ENCODE measurements at regions not wholly inside any gene's neighbourhood (a gene's known extent, or its start where the extent isn't known, plus 50 kb on each side); places are given as distances from the start of the nearest gene placed in this dataset.
"Not testable (repeated sequence)": the region's sequence is repeated elsewhere in the genome, so short reads cannot be mapped to it uniquely, and the experiment has no call there.

DNA sequence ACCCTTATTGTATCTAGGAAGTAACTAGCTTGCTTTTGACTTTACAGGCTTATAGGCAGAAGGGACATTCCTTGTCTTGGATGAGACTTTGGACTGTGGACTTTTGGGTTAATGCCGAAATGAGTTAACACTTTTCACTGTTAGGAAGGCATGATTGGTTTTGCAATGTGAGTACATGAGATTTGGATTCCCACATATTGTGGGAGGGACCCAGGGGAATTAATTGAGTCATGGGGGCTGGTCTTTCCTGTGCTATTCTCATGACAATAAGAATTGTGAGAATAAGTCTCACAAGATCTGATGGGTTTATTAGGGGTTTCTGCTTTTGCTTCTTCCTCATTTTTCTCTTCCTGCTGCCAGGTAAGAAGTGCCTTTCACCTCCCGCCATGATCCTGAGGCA is 417.5 kb downstream of the HINT1 start:
- no peak overlapping the region for H2AFZ ChIP-seq (ENCODE audit: low read depth, low read length, poor library complexity, severe bottlenecking)
- no peak for ATAC-seq
- POLR2A ChIA-PET, result no interaction called here
- no peaks in the 10 kb centered on the region for H4K20me1 ChIP-seq (ENCODE audit: insufficient read depth)
- H3K79me2 ChIP-seq (ENCODE audit: insufficient read depth, low read length), result no peaks in the 10 kb centered on the region
- intact Hi-C loops (cut with micrococcal nuclease), result no loop called here
- H3K27me3 ChIP-seq (ENCODE audit: insufficient read depth, low read length), result no peaks in the 10 kb centered on the region
- no peaks in the 10 kb centered on the region for H3K9me2 ChIP-seq (ENCODE audit: insufficient read depth)
- no peak overlapping the region for H3K4me2 ChIP-seq (ENCODE audit: low read length)
- no peaks in the 10 kb centered on the region for H3K9me3 ChIP-seq (ENCODE audit: control insufficient read depth in 1 of 2, insufficient read depth in 1 of 2, low read depth in 1 of 2, low read length in 2 of 2)
- CTCF ChIA-PET, result no interaction called here
- no TSS peak for BruUV-seq (replicated peaks)
- H3K27ac ChIP-seq (ENCODE audit: low read depth, low read length), result no peak overlapping the region
- no peaks in the 10 kb centered on the region for H3K4me1 ChIP-seq (ENCODE audit: control insufficient read depth in 1 of 2, insufficient read depth in 2 of 2, low read length in 2 of 2)
- no peak for DNase-seq (ENCODE audit: low read depth, low spot score)
- TF ChIP-seq EZH2 (IDR thresholded peaks at IDR 0.05) (no peak), ELF1 (IDR thresholded peaks at IDR 0.05; ENCODE audit: borderline replicate concordance, low read depth) (no peak), POLR2AphosphoS5 (IDR thresholded peaks at IDR 0.05; ENCODE audit: low read depth, low read length) (no peak), YY1 (IDR thresholded peaks at IDR 0.05; ENCODE audit: extremely low read depth, insufficient replicate concordance, low read depth, low read length) (no peak), SIN3A (IDR thresholded peaks at IDR 0.05; ENCODE audit: low read depth) (no peak), ZNF274 (IDR thresholded peaks at IDR 0.05; ENCODE audit: low read depth, low read length) (no peak), ZFX (IDR thresholded peaks at IDR 0.05) (no peak), CEBPB (IDR thresholded peaks at IDR 0.05; ENCODE audit: low read depth) (no peak), SRF (IDR thresholded peaks at IDR 0.05; ENCODE audit: low read depth) (no peak), EGR1 (IDR thresholded peaks at IDR 0.05; ENCODE audit: low read depth) (no peak), EZH2phosphoT487 (IDR thresholded peaks at IDR 0.05; ENCODE audit: borderline replicate concordance) (no peak)
- TF ChIP-seq, protein P1, sequence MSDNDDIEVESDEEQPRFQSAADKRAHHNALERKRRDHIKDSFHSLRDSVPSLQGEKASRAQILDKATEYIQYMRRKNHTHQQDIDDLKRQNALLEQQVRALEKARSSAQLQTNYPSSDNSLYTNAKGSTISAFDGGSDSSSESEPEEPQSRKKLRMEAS (IDR thresholded peaks at IDR 0.05), result no peak
- TF ChIP-seq, protein P2, sequence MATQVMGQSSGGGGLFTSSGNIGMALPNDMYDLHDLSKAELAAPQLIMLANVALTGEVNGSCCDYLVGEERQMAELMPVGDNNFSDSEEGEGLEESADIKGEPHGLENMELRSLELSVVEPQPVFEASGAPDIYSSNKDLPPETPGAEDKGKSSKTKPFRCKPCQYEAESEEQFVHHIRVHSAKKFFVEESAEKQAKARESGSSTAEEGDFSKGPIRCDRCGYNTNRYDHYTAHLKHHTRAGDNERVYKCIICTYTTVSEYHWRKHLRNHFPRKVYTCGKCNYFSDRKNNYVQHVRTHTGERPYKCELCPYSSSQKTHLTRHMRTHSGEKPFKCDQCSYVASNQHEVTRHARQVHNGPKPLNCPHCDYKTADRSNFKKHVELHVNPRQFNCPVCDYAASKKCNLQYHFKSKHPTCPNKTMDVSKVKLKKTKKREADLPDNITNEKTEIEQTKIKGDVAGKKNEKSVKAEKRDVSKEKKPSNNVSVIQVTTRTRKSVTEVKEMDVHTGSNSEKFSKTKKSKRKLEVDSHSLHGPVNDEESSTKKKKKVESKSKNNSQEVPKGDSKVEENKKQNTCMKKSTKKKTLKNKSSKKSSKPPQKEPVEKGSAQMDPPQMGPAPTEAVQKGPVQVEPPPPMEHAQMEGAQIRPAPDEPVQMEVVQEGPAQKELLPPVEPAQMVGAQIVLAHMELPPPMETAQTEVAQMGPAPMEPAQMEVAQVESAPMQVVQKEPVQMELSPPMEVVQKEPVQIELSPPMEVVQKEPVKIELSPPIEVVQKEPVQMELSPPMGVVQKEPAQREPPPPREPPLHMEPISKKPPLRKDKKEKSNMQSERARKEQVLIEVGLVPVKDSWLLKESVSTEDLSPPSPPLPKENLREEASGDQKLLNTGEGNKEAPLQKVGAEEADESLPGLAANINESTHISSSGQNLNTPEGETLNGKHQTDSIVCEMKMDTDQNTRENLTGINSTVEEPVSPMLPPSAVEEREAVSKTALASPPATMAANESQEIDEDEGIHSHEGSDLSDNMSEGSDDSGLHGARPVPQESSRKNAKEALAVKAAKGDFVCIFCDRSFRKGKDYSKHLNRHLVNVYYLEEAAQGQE (IDR thresholded peaks at IDR 0.05; ENCODE audit: low read depth), result no peak
- TF ChIP-seq, protein P3, sequence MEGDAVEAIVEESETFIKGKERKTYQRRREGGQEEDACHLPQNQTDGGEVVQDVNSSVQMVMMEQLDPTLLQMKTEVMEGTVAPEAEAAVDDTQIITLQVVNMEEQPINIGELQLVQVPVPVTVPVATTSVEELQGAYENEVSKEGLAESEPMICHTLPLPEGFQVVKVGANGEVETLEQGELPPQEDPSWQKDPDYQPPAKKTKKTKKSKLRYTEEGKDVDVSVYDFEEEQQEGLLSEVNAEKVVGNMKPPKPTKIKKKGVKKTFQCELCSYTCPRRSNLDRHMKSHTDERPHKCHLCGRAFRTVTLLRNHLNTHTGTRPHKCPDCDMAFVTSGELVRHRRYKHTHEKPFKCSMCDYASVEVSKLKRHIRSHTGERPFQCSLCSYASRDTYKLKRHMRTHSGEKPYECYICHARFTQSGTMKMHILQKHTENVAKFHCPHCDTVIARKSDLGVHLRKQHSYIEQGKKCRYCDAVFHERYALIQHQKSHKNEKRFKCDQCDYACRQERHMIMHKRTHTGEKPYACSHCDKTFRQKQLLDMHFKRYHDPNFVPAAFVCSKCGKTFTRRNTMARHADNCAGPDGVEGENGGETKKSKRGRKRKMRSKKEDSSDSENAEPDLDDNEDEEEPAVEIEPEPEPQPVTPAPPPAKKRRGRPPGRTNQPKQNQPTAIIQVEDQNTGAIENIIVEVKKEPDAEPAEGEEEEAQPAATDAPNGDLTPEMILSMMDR (IDR thresholded peaks at IDR 0.05 in 2 of 3, conservative IDR thresholded peaks at IDR 0.05 in 1 of 3; ENCODE audit: borderline replicate concordance in 1 of 3, insufficient read depth in 1 of 3, low read depth in 2 of 3, low read length in 2 of 3), result no peak
- TF ChIP-seq, protein P4, sequence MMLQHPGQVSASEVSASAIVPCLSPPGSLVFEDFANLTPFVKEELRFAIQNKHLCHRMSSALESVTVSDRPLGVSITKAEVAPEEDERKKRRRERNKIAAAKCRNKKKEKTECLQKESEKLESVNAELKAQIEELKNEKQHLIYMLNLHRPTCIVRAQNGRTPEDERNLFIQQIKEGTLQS (IDR thresholded peaks at IDR 0.05), result no peak
- RAD21 ChIA-PET (ENCODE audit: low non-redundant PET in 1 of 2, low total read pairs in 2 of 2, uncharacterized antibody in 2 of 2, unreplicated experiment in 2 of 2), result no interaction called here
- no peaks in the 10 kb centered on the region for H3K36me3 ChIP-seq (ENCODE audit: control insufficient read depth in 1 of 2, insufficient read depth in 2 of 2, low read length in 2 of 2)
- H3K4me3 ChIP-seq (replicated peaks in 1 of 2; ENCODE audit: low read depth in 1 of 2, low read length in 2 of 2), result no peak overlapping the region
- H3K9ac ChIP-seq (ENCODE audit: low read length), result no peak overlapping the region

DNA sequence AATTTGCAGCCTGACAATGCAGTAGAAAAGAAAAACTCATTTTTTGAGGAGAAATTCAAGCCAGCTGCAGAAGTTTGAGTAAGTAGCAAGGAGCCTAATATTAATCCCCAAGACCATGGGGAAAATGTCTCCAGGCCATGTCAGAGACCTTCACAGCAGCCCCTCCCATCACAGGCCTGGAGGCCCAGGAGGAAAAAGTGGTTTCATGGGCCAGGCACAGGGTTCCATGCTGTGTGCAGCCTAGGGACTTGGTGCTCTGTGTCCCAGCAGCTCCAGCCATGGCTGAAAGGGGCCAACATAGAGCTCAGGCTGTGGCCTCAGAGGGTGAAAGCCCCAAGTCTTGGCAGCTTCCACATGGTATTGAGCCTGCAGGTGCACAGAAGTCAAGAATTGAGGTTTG is 418.4 kb downstream of the HINT1 start:
- POLR2A ChIA-PET; CTCF ChIA-PET; H3K4me1 ChIP-seq (ENCODE audit: control insufficient read depth in 1 of 2, insufficient read depth in 2 of 2, low read length in 2 of 2); H3K79me2 ChIP-seq (ENCODE audit: insufficient read depth, low read length); H3K9me3 ChIP-seq (ENCODE audit: control insufficient read depth in 1 of 2, insufficient read depth in 1 of 2, low read depth in 1 of 2, low read length in 2 of 2); BruUV-seq (replicated peaks); H3K27me3 ChIP-seq (ENCODE audit: insufficient read depth, low read length); ATAC-seq; H4K20me1 ChIP-seq (ENCODE audit: insufficient read depth); H3K9ac ChIP-seq (ENCODE audit: low read length); DNase-seq (ENCODE audit: low read depth, low spot score); H3K4me3 ChIP-seq (replicated peaks in 1 of 2; ENCODE audit: low read depth in 1 of 2, low read length in 2 of 2); H3K9me2 ChIP-seq (ENCODE audit: insufficient read depth); H3K36me3 ChIP-seq (ENCODE audit: control insufficient read depth in 1 of 2, insufficient read depth in 2 of 2, low read length in 2 of 2); intact Hi-C loops (cut with micrococcal nuclease); H3K4me2 ChIP-seq (ENCODE audit: low read length); H2AFZ ChIP-seq (ENCODE audit: low read depth, low read length, poor library complexity, severe bottlenecking); H3K27ac ChIP-seq (ENCODE audit: low read depth, low read length); RAD21 ChIA-PET (ENCODE audit: low non-redundant PET in 1 of 2, low total read pairs in 2 of 2, uncharacterized antibody in 2 of 2, unreplicated experiment in 2 of 2): not testable (repeated sequence)

Measured in HCT116 (cell line).